Colonic mucosa (tissue), 4 donors: ENCODE measurements at regions not wholly inside any gene's neighbourhood (a gene's known extent, or its start where the extent isn't known, plus 50 kb on each side); places are given as distances from the start of the nearest gene placed in this dataset.
"Not testable (repeated sequence)": the region's sequence is repeated elsewhere in the genome, so short reads cannot be mapped to it uniquely, and the experiment has no call there.

Experiments
- DNase-seq: peaks from one replicate; pipeline ENCODE4 v3.0.0-alpha.2; 2020
- H3K27ac ChIP-seq: fragments of 200-600 bp; one replicate; pipeline ENCODE4 v1.8.0; 2021
- H3K27me3 ChIP-seq: fragments of 200-600 bp; one replicate; pipeline ENCODE4 v1.8.0; 2021
- H3K36me3 ChIP-seq: fragments of 200-600 bp; one replicate; pipeline ENCODE4 v1.8.0; 2021
- H3K4me1 ChIP-seq: fragments of 200-600 bp; one replicate; pipeline ENCODE4 v1.8.0; 2021; ENCODE audit warnings: mild to moderate bottlenecking
- H3K4me3 ChIP-seq: fragments of 200-600 bp; one replicate; pipeline ENCODE4 v1.8.0; 2021
- H3K9ac ChIP-seq, 2 donors: one replicate each; pipeline ENCODE4 v1.7.0; 2013; ENCODE audit warnings: control low read depth in 2 of 2, low read depth in 2 of 2, low read length in 2 of 2
- H3K9me3 ChIP-seq: fragments of 200-600 bp; one replicate; pipeline ENCODE4 v1.8.0; 2021
- intact Hi-C: fragments of 100-400 bp; cut with DNase I; formaldehyde crosslinking; loops from one replicate; pipeline ENCODE4 v1.14.1; 2022
- TF ChIP-seq, protein P1 (sequence below): fragments of 200-600 bp; IDR thresholded peaks from one replicate; pipeline ENCODE4 v1.8.0; 2022; ENCODE audit warnings: antibody characterized with exemption, mild to moderate bottlenecking
- donor health status: healthy.
- donor health status: DM: no; HTN: no; CAD: no.
- donor health status: DM: no; HTN: no; CAD: no.

DNA sequence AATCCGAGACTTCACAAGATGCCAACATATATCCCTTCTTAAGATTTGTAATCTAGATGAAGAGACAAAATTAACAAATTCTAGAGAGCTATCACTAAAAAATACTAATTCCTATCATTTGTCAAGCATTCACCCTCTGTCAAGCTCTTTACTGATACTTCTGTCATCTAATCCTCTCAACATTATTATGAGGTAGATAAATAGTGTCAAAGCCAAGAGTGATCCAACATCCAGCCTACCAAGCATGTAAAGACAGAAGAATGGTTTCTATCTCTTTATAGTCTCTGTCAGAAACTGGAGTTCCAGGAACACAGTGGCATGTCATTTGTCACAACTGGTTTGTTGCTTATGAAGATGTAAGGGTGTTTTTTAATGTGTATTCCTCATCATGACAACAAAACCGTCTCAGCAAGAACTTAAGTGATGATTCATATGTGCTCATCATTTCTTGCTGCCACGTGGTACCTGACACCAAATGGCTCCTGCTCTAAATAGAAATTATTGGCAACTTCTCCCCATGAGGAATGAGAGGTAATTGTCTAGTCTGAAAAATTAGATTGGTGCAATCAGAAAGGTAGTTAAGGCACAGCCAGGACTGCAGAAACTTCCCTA, 196.8 kb downstream of the TOX3 start:
- Histone ChIP-seq H3K27me3 (no peaks in the 10 kb centered on the region), H3K9ac (no peak overlapping the region), H3K4me1 (no peaks in the 10 kb centered on the region), H3K27ac (no peak overlapping the region), H3K36me3 (no peaks in the 10 kb centered on the region), H3K4me3 (no peak overlapping the region), H3K9me3 (no peaks in the 10 kb centered on the region)
- DNase-seq = no peak
- TF ChIP-seq, protein P1, sequence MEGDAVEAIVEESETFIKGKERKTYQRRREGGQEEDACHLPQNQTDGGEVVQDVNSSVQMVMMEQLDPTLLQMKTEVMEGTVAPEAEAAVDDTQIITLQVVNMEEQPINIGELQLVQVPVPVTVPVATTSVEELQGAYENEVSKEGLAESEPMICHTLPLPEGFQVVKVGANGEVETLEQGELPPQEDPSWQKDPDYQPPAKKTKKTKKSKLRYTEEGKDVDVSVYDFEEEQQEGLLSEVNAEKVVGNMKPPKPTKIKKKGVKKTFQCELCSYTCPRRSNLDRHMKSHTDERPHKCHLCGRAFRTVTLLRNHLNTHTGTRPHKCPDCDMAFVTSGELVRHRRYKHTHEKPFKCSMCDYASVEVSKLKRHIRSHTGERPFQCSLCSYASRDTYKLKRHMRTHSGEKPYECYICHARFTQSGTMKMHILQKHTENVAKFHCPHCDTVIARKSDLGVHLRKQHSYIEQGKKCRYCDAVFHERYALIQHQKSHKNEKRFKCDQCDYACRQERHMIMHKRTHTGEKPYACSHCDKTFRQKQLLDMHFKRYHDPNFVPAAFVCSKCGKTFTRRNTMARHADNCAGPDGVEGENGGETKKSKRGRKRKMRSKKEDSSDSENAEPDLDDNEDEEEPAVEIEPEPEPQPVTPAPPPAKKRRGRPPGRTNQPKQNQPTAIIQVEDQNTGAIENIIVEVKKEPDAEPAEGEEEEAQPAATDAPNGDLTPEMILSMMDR = no peak
- intact Hi-C loops = no loop called here

DNA sequence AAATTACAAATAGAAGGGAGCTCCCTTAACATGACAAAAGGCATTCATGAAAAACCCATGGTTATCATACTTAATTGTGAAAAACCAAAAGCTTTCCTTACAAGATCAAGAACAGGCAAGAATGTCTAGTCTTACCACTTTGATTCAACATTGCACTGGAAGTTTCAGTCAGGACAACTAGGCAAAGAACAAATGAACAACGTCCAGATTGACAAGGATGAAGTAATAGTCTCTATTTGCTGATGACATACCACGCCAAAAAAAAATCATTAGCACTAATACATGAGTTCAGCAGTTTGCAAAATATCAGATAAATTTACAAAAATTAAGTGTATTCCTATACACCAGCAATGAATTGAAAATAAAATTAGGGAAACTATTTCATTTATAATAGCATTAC, 200.2 kb downstream of the TOX3 start:
- TF ChIP-seq, protein P1 = no peak
- Histone ChIP-seq H3K4me3 (no peak overlapping the region), H3K27me3 (no peaks in the 10 kb centered on the region), H3K36me3 (no peaks in the 10 kb centered on the region), H3K27ac (no peak overlapping the region), H3K9ac (no peak overlapping the region), H3K9me3 (no peaks in the 10 kb centered on the region), H3K4me1 (no peaks in the 10 kb centered on the region)
- intact Hi-C loops = no loop called here
- no peak for DNase-seq

DNA sequence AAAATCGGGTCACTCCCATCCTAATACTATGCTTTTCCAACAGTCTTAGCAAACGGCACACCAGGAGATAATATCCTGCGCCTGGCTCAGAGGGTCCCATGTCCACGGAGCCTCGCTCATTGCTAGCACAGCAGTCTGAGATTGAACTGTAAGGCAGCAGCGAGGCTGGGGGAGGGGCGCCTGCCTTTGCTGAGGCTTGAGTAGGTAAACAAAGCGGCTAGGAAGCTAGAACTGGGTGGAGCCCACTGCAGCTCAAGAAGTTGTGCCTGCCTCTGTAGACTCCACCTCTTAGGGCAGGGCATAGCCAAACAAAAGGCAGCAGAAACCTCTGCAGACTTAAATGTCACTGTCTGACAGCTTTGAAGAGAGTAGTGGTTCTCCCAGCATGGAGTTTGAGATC, 213.3 kb downstream of the TOX3 start:
- intact Hi-C loops, DNase-seq, H3K4me1 ChIP-seq, H3K9ac ChIP-seq, H3K4me3 ChIP-seq, H3K36me3 ChIP-seq, H3K9me3 ChIP-seq, H3K27ac ChIP-seq, H3K27me3 ChIP-seq: not testable (repeated sequence)

DNA sequence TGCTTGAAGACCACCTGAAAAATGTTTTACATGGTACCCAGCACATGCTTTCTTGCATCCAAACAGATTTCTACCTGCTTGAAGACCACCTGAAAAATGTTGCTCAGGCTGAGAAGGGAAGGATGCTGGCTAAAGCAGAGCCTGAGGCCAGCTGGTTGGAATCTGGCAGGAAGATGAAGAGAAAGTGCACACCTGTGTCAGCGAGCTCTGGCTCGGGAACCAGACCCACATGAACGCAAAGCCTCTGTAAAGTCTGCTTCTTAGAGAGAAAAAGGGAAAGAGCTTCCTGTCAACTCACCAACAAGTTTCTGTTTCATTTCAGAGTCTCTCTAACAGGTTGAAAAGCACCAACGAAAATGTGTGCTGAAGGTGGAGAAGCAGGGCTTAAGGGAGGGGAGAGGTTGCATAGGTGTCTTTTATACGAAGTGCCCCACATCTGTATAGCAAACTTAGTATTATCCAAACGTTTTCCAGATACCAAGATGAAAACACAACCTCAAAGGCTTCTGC, 226.0 kb downstream of the TOX3 start:
- TF ChIP-seq, protein P1 = no peak
- intact Hi-C loops = no loop called here
- no peak for DNase-seq

DNA sequence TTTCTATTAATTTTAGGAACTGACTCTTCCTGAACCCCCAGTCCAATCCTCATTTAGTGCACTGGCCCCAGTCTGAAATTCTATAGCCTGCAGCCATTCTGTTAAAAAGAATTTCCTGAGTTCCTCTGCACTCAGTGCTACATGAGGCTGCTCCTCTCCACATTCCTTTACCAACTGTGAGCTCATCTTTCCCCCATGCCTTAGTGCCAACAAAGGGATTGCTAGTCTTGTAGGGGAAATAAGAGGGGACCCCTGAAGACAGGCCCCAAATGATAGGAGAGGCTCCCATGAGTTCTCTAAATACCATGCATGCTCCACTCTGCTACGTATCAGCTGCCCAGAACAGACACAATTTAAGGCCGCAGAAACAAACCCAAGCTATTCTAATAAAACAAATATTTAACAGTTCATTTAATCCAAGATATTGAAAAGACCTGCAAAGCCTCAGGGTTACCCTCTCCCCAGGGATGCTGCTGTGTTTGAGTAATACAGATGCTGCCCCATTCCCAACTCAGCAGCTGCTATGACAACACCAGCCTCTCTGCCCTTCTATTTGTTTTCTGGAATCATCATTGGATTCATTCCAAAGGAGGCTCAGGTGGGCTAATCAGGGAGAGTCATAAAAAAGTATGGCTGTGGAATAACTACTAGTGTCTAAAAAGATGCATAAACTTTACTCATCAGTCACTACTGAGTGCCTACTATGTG, 228.5 kb downstream of the TOX3 start:
- H3K27ac ChIP-seq = no peak overlapping the region
- H3K4me3 ChIP-seq = no peak overlapping the region
- no peaks in the 10 kb centered on the region for H3K4me1 ChIP-seq
- DNase-seq = no peak
- no peak overlapping the region for H3K9ac ChIP-seq
- H3K27me3 ChIP-seq = no peaks in the 10 kb centered on the region
- no peaks in the 10 kb centered on the region for H3K9me3 ChIP-seq
- H3K36me3 ChIP-seq = no peaks in the 10 kb centered on the region
- intact Hi-C loops = no loop called here
- TF ChIP-seq, protein P1 = no peak

More for the DNA sequence above, 226.0 kb downstream of the TOX3 start:
- no peaks in the 10 kb centered on the region for H3K4me1 ChIP-seq
- no peaks in the 10 kb centered on the region for H3K36me3 ChIP-seq
- no peak overlapping the region for H3K27ac ChIP-seq
- no peaks in the 10 kb centered on the region for H3K9me3 ChIP-seq
- no peaks in the 10 kb centered on the region for H3K27me3 ChIP-seq
- no peak overlapping the region for H3K9ac ChIP-seq
- no peak overlapping the region for H3K4me3 ChIP-seq

DNA sequence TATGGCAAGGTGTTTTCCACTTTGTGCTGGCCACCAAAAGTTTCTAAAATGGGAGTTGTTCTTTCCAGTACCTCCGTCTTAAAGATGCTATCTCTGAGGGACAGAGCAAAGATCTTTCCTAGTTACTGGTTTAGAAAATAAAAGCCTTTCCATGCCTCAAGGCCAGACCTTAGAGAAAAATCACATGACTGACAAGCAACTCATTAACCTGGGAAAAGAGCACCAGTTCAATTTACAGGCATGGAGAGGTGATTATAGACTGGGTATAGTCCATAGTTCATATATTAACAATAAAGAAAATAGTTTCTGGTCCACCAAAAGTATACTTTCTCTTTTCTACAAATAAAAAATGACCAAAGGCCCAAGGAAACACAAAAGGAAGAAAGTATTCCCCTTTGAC, 230.7 kb downstream of the TOX3 start:
- H3K4me3 ChIP-seq = no peak overlapping the region
- H3K9ac ChIP-seq = no peak overlapping the region
- H3K27me3 ChIP-seq = no peaks in the 10 kb centered on the region
- H3K4me1 ChIP-seq = no peaks in the 10 kb centered on the region
- H3K36me3 ChIP-seq = no peaks in the 10 kb centered on the region
- TF ChIP-seq, protein P1 = no peak
- no peaks in the 10 kb centered on the region for H3K9me3 ChIP-seq
- intact Hi-C loops = no loop called here
- DNase-seq = no peak
- H3K27ac ChIP-seq = no peak overlapping the region
